Pulmonary artery endothelial cell (primary cell): ENCODE measurements at regions not wholly inside any gene's neighbourhood (a gene's known extent, or its start where the extent isn't known, plus 50 kb on each side); places are given as distances from the start of the nearest gene placed in this dataset.
"Not testable (repeated sequence)": the region's sequence is repeated elsewhere in the genome, so short reads cannot be mapped to it uniquely, and the experiment has no call there.

ENCODE experiments used
- DNase-seq: peaks from one replicate; pipeline ENCODE4 v3.0.0-alpha.2; 2011; ENCODE audit warnings: low read depth, low spot score

- DNase-seq: no peak
Observed at GRCh38 chr7:68601826-68602225, 996.4 kb upstream of the AUTS2 start.

GRCh38 chr7:68604541-68604940 lies 993.7 kb upstream of the AUTS2 start:
- no peak for DNase-seq

GRCh38 chr7:68610701-68611100 lies 987.6 kb upstream of the AUTS2 start:
- DNase-seq: no peak

- DNase-seq: no peak
Observed at GRCh38 chr7:68613405-68613804, 984.9 kb upstream of the AUTS2 start.

GRCh38 chr7:68613897-68614296 lies 984.4 kb upstream of the AUTS2 start:
- no peak for DNase-seq

GRCh38 chr7:68619526-68619925 lies 978.7 kb upstream of the AUTS2 start:
- no peak for DNase-seq

GRCh38 chr7:68622500-68622899 lies 975.8 kb upstream of the AUTS2 start:
- no peak for DNase-seq

- DNase-seq: no peak
Observed at GRCh38 chr7:68623030-68623429, 975.2 kb upstream of the AUTS2 start.

GRCh38 chr7:68627247-68627864 lies 970.9 kb upstream of the AUTS2 start:
- DNase-seq: no peak

- DNase-seq: not testable (repeated sequence)
Observed at GRCh38 chr7:68630914-68631313, 967.4 kb upstream of the AUTS2 start.

- DNase-seq: no peak
Observed at GRCh38 chr7:68640103-68640502, 958.2 kb upstream of the AUTS2 start.

GRCh38 chr7:68642727-68643126 lies 955.5 kb upstream of the AUTS2 start:
- no peak for DNase-seq

- no peak for DNase-seq
Observed at GRCh38 chr7:68663392-68663791, 934.9 kb upstream of the AUTS2 start.

GRCh38 chr7:68671046-68671445 lies 927.2 kb upstream of the AUTS2 start:
- DNase-seq: no peak

GRCh38 chr7:68671671-68672070 lies 926.6 kb upstream of the AUTS2 start:
- no peak for DNase-seq

- DNase-seq: no peak
Observed at GRCh38 chr7:68674826-68675225, 923.4 kb upstream of the AUTS2 start.

GRCh38 chr7:68676813-68677535 lies 921.3 kb upstream of the AUTS2 start:
- no peak for DNase-seq

GRCh38 chr7:68678196-68678595 lies 920.1 kb upstream of the AUTS2 start:
- DNase-seq: no peak

GRCh38 chr7:68679459-68680234 lies 918.6 kb upstream of the AUTS2 start:
- no peak for DNase-seq

GRCh38 chr7:68680235-68680872 lies 917.9 kb upstream of the AUTS2 start:
- DNase-seq: no peak

GRCh38 chr7:68682910-68683309 lies 915.4 kb upstream of the AUTS2 start:
- DNase-seq: no peak

- DNase-seq: no peak
Observed at GRCh38 chr7:68684246-68684839, 913.9 kb upstream of the AUTS2 start.
